WTC11 (cell line): ENCODE measurements at regions not wholly inside any gene's neighbourhood (a gene's known extent, or its start where the extent isn't known, plus 50 kb on each side); places are given as distances from the start of the nearest gene placed in this dataset.

Experiments used
- ATAC-seq: fragments of 200-7000 bp; cut with Tn5 transposase; 2 replicates; pipeline ENCODE4 v1.10.0; 2021; ENCODE audit warnings: mild to moderate bottlenecking, moderate library complexity
- CTCF ChIA-PET: fragments of 300-600 bp; sonication (Branson Sonifier 250); formaldehyde crosslinking; loops from one replicate; lab custom pipeline; 2021; ENCODE audit warnings: antibody characterized with exemption; lab: Charles Lee
- POLR2A ChIA-PET: fragments of 350-600 bp; sonication (Branson Sonifier 250); formaldehyde crosslinking; loops from one replicate; lab custom pipeline; 2021; ENCODE audit warnings: antibody characterized with exemption; lab: Charles Lee
- DNase-seq: peaks from one replicate; pipeline ENCODE4 v3.0.0; 2021; ENCODE audit warnings: low spot score
- H3K27ac Mint-ChIP-seq: 2 replicates; pipeline ENCODE4 v1.8.0; 2021; ENCODE audit warnings: mixed read lengths
- H3K27me3 Mint-ChIP-seq: 2 replicates; pipeline ENCODE4 v1.8.0; 2021; ENCODE audit warnings: low read depth, mild to moderate bottlenecking, moderate library complexity, mixed read lengths
- H3K36me3 Mint-ChIP-seq: 2 replicates; pipeline ENCODE4 v1.8.0; 2021; ENCODE audit warnings: mixed read lengths
- H3K4me1 Mint-ChIP-seq: 2 replicates; pipeline ENCODE4 v1.8.0; 2022; ENCODE audit warnings: mixed read lengths
- H3K4me3 Mint-ChIP-seq: 2 replicates; pipeline ENCODE4 v1.8.0; 2021; ENCODE audit warnings: mild to moderate bottlenecking, moderate library complexity, mixed read lengths
- H3K9me3 Mint-ChIP-seq: 2 replicates; pipeline ENCODE4 v1.8.0; 2021; ENCODE audit warnings: mixed read lengths
- CBFB ChIP-seq: sonication (generic); formaldehyde crosslinking; IDR thresholded peaks from 2 replicates; pipeline ENCODE4 v1.8.1; 2022; ENCODE audit warnings: mild to moderate bottlenecking, low read depth, missing genetic modification reagents
- CREB1 ChIP-seq: sonication (generic); formaldehyde crosslinking; IDR thresholded peaks from 2 replicates; pipeline ENCODE4 v1.8.0; 2023; ENCODE audit warnings: mild to moderate bottlenecking, missing genetic modification reagents
- HMGA2 ChIP-seq: fragments of 250-450 bp; sonication (Bioruptor Pico); IDR thresholded peaks from 2 replicates; pipeline ENCODE4 v1.4.0; 2021; ENCODE audit warnings: mild to moderate bottlenecking, moderate library complexity
- SMAD3 ChIP-seq: sonication (generic); formaldehyde crosslinking; IDR thresholded peaks from 2 replicates; pipeline ENCODE4 v1.8.0; 2022; ENCODE audit warnings: missing genetic modification reagents, mild to moderate bottlenecking, borderline replicate concordance
- SOX15 ChIP-seq: fragments of 250-450 bp; sonication (Bioruptor Pico); IDR thresholded peaks from 2 replicates; pipeline ENCODE4 v1.9.0; 2021; ENCODE audit warnings: mild to moderate bottlenecking
- SP1 ChIP-seq: sonication (generic); formaldehyde crosslinking; conservative IDR thresholded peaks from 2 replicates; pipeline ENCODE4 v1.8.1; 2022; ENCODE audit warnings: missing genetic modification reagents
- TCF7 ChIP-seq: sonication (generic); formaldehyde crosslinking; IDR thresholded peaks from 2 replicates; pipeline ENCODE4 v1.8.0; 2022; ENCODE audit warnings: mild to moderate bottlenecking, low read depth, missing genetic modification reagents, moderate library complexity
- TP53 ChIP-seq: sonication (generic); formaldehyde crosslinking; IDR thresholded peaks from 2 replicates; pipeline ENCODE4 v1.8.1; 2023; ENCODE audit warnings: mild to moderate bottlenecking, missing genetic modification reagents
- ZNF423 ChIP-seq: fragments of 250-450 bp; sonication (Bioruptor Pico); IDR thresholded peaks from 2 replicates; pipeline ENCODE4 v2.1.2; 2022; ENCODE audit warnings: mild to moderate bottlenecking, moderate library complexity
- TF ChIP-seq, protein P1 (sequence below): sonication (generic); formaldehyde crosslinking; IDR thresholded peaks from 2 replicates; pipeline ENCODE4 v1.8.0; 2023; ENCODE audit warnings: missing genetic modification reagents
- TF ChIP-seq, protein P2 (sequence below): sonication (generic); formaldehyde crosslinking; IDR thresholded peaks from 2 replicates; pipeline ENCODE4 v1.8.0; 2022; ENCODE audit warnings: mild to moderate bottlenecking, missing genetic modification reagents
- TF ChIP-seq, protein P3 (sequence below): sonication (generic); formaldehyde crosslinking; IDR thresholded peaks from 2 replicates; pipeline ENCODE4 v1.8.1; 2022; ENCODE audit warnings: mild to moderate bottlenecking, moderate library complexity, missing genetic modification reagents
- TF ChIP-seq, protein P4 (sequence below): sonication (generic); formaldehyde crosslinking; IDR thresholded peaks from 2 replicates; pipeline ENCODE4 v1.8.1; 2022; ENCODE audit warnings: missing genetic modification reagents, borderline replicate concordance
- TF ChIP-seq, protein P5 (sequence below): sonication (generic); formaldehyde crosslinking; IDR thresholded peaks from 2 replicates; pipeline ENCODE4 v1.8.1; 2023; ENCODE audit warnings: mild to moderate bottlenecking, missing genetic modification reagents, borderline replicate concordance
- TF ChIP-seq, protein P6 (sequence below): fragments of 250-450 bp; sonication (Bioruptor Pico); conservative IDR thresholded peaks from 2 replicates; pipeline ENCODE4 v1.9.0; 2021; ENCODE audit warnings: mild to moderate bottlenecking
- TF ChIP-seq, protein P7 (sequence below): fragments of 250-450 bp; sonication (Bioruptor Pico); IDR thresholded peaks from 2 replicates; pipeline ENCODE4 v1.9.0; 2021; ENCODE audit warnings: mild to moderate bottlenecking

DNA sequence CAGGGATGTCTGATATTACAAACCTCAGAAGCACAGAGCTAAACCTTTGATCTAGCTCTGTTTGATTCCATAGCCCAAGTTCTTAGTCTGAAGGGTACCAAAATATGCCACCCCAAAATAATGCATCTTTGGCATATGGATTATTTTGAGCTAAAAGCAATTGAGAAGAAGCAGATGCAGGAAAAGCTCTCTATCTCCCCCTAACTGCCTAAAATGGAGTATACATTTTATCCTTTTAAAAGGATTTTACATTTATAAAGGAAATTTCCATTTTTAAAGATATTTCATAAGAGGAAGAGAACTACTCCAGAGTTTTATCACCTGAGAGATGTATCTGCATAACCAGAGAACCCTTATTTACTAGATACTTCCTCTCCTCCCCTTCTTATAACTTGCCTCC lies 158.7 kb downstream of the ZNF674 start:
- H3K27me3 Mint-ChIP-seq: no peaks in the 10 kb centered on the region
- H3K4me3 Mint-ChIP-seq: no peak overlapping the region
- no peak overlapping the region for H3K27ac Mint-ChIP-seq
- DNase-seq (no peak), ATAC-seq (no peak)
- ChIA-PET CTCF (interaction anchor here (1.4 kb wide), 1 partner anchor 22 kb away, joined by 7 read pairs; no protein-coding TSS in a partner anchor), POLR2A (no interaction called here)
- H3K9me3 Mint-ChIP-seq: peaks cover 26% of the 10 kb centered on the region
- H3K4me1 Mint-ChIP-seq: peaks cover 7% of the 10 kb centered on the region; the same call in 1 of the 2 replicates
- TF ChIP-seq, protein P1, sequence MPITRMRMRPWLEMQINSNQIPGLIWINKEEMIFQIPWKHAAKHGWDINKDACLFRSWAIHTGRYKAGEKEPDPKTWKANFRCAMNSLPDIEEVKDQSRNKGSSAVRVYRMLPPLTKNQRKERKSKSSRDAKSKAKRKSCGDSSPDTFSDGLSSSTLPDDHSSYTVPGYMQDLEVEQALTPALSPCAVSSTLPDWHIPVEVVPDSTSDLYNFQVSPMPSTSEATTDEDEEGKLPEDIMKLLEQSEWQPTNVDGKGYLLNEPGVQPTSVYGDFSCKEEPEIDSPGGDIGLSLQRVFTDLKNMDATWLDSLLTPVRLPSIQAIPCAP: no peak
- TF ChIP-seq, protein P2, sequence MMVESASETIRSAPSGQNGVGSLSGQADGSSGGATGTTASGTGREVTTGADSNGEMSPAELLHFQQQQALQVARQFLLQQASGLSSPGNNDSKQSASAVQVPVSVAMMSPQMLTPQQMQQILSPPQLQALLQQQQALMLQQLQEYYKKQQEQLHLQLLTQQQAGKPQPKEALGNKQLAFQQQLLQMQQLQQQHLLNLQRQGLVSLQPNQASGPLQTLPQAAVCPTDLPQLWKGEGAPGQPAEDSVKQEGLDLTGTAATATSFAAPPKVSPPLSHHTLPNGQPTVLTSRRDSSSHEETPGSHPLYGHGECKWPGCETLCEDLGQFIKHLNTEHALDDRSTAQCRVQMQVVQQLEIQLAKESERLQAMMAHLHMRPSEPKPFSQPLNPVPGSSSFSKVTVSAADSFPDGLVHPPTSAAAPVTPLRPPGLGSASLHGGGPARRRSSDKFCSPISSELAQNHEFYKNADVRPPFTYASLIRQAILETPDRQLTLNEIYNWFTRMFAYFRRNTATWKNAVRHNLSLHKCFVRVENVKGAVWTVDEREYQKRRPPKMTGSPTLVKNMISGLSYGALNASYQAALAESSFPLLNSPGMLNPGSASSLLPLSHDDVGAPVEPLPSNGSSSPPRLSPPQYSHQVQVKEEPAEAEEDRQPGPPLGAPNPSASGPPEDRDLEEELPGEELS: no peak
- TF ChIP-seq, protein P3, sequence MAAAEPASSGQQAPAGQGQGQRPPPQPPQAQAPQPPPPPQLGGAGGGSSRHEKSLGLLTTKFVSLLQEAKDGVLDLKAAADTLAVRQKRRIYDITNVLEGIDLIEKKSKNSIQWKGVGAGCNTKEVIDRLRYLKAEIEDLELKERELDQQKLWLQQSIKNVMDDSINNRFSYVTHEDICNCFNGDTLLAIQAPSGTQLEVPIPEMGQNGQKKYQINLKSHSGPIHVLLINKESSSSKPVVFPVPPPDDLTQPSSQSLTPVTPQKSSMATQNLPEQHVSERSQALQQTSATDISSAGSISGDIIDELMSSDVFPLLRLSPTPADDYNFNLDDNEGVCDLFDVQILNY: no peak
- TF ChIP-seq TP53 (no peak), SOX15 (no peak), SMAD3 (CRISPR knock-in tag) (no peak)
- TF ChIP-seq, protein P4, sequence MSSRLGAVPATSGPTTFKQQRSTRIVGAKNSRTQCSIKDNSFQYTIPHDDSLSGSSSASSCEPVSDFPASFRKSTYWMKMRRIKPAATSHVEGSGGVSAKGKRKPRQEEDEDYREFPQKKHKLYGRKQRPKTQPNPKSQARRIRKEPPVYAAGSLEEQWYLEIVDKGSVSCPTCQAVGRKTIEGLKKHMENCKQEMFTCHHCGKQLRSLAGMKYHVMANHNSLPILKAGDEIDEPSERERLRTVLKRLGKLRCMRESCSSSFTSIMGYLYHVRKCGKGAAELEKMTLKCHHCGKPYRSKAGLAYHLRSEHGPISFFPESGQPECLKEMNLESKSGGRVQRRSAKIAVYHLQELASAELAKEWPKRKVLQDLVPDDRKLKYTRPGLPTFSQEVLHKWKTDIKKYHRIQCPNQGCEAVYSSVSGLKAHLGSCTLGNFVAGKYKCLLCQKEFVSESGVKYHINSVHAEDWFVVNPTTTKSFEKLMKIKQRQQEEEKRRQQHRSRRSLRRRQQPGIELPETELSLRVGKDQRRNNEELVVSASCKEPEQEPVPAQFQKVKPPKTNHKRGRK (CRISPR knock-in tag): no peak
- peaks cover 15% of the 10 kb centered on the region for H3K36me3 Mint-ChIP-seq

DNA sequence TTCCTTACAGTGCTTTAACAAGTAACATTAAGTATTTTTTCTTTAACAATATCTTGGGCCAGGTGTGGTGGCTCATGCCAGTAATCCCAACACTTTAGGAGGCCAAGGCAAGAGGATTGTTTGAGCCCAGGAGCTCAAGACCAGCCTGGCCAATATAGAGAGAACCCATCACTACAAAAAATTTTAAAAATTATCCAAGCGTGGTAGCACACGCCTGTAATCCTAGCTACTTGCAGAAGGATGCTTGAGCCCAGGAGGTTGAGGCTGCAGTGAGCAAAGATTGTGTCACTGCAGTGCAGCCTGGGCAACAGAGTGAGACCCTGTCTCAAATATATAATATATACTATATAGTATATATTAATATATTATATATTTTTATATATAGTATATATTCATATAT lies 162.2 kb downstream of the ZNF674 start:
- H3K4me1 Mint-ChIP-seq: no peaks in the 10 kb centered on the region
- H3K27me3 Mint-ChIP-seq: no peaks in the 10 kb centered on the region
- POLR2A ChIA-PET: no interaction called here
- peaks cover 20% of the 10 kb centered on the region for H3K9me3 Mint-ChIP-seq
- TF ChIP-seq TCF7 (no peak), HMGA2 (CRISPR knock-in tag) (peak; percentile 16; the same call in 1 of the 2 replicates)
- TF ChIP-seq, protein P5, sequence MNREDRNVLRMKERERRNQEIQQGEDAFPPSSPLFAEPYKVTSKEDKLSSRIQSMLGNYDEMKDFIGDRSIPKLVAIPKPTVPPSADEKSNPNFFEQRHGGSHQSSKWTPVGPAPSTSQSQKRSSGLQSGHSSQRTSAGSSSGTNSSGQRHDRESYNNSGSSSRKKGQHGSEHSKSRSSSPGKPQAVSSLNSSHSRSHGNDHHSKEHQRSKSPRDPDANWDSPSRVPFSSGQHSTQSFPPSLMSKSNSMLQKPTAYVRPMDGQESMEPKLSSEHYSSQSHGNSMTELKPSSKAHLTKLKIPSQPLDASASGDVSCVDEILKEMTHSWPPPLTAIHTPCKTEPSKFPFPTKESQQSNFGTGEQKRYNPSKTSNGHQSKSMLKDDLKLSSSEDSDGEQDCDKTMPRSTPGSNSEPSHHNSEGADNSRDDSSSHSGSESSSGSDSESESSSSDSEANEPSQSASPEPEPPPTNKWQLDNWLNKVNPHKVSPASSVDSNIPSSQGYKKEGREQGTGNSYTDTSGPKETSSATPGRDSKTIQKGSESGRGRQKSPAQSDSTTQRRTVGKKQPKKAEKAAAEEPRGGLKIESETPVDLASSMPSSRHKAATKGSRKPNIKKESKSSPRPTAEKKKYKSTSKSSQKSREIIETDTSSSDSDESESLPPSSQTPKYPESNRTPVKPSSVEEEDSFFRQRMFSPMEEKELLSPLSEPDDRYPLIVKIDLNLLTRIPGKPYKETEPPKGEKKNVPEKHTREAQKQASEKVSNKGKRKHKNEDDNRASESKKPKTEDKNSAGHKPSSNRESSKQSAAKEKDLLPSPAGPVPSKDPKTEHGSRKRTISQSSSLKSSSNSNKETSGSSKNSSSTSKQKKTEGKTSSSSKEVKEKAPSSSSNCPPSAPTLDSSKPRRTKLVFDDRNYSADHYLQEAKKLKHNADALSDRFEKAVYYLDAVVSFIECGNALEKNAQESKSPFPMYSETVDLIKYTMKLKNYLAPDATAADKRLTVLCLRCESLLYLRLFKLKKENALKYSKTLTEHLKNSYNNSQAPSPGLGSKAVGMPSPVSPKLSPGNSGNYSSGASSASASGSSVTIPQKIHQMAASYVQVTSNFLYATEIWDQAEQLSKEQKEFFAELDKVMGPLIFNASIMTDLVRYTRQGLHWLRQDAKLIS (CRISPR knock-in tag): no peak
- ATAC-seq (no peak), DNase-seq (no peak)
- H3K36me3 Mint-ChIP-seq: 0 out of 2 replicates have a peak, but pooled peaks cover 3% of the 10 kb centered on the region
- CTCF ChIA-PET: interaction anchor here (0.9 kb wide), 1 partner anchor 26 kb away, joined by 5 read pairs; no protein-coding TSS in a partner anchor
- H3K27ac Mint-ChIP-seq: no peak overlapping the region
- no peak overlapping the region for H3K4me3 Mint-ChIP-seq

DNA sequence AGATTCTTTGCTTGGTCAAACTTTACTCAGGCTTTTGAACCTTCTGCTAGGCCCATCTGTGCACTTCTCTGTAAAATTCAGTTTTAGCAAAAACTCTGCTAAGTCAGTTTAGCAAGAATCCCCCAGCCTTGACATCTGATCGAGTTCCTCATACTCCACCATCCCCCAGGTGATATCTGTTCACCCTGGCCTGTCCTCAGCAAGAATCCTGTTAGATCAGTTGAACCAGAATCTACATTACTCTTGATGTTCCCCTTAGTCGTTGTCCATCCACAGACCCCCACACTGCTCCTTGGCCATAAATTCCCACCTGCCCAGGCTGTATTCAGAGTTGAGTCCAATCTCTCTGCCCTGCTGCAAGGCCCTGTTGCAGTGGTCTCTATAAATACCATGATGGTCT lies 162.6 kb downstream of the ZNF674 start:
- Mint-ChIP-seq H3K4me1 (no peaks in the 10 kb centered on the region), H3K27ac (no peak overlapping the region), H3K36me3 (0 out of 2 replicates have a peak, but pooled peaks cover 3% of the 10 kb centered on the region), H3K9me3 (peaks cover 20% of the 10 kb centered on the region), H3K27me3 (no peaks in the 10 kb centered on the region), H3K4me3 (no peak overlapping the region)
- TF ChIP-seq SP1 (CRISPR knock-in tag): no peak
- no peak for TF ChIP-seq CBFB
- no peak for TF ChIP-seq CREB1 (CRISPR knock-in tag)
- TF ChIP-seq, protein P6, sequence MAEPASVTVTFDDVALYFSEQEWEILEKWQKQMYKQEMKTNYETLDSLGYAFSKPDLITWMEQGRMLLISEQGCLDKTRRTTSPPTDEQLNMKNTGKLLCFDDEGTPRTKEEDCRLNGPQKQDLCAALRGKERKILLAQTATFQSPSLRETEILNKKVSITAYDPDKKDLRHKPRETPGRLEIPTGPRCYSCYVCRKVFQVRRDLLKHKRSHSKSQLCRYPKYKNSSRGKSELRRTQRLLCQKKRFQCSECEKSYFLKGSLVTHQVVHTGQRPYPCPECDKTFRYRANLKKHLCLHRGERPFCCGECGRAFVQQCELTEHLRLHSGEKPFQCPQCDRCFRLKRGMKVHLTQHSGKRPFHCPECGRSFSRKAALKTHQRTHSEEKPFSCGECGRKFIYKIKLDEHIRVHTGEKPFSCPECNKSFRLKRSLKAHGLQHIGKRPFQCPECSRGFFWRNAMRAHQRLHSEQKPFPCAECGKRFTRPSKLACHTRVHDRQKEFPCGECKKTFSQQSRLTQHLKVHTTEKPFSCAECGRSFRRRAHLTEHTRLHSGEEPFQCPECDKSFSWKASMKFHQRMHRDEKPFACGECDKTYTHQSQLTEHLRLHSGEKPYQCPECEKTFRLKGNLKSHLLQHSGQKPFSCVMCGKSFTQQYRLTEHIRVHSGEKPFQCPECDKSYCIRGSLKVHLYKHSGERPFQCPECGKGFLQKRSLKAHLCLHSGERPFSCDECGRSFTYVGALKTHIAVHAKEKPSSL: no peak
- no peak for TF ChIP-seq TP53
- TF ChIP-seq, protein P7, sequence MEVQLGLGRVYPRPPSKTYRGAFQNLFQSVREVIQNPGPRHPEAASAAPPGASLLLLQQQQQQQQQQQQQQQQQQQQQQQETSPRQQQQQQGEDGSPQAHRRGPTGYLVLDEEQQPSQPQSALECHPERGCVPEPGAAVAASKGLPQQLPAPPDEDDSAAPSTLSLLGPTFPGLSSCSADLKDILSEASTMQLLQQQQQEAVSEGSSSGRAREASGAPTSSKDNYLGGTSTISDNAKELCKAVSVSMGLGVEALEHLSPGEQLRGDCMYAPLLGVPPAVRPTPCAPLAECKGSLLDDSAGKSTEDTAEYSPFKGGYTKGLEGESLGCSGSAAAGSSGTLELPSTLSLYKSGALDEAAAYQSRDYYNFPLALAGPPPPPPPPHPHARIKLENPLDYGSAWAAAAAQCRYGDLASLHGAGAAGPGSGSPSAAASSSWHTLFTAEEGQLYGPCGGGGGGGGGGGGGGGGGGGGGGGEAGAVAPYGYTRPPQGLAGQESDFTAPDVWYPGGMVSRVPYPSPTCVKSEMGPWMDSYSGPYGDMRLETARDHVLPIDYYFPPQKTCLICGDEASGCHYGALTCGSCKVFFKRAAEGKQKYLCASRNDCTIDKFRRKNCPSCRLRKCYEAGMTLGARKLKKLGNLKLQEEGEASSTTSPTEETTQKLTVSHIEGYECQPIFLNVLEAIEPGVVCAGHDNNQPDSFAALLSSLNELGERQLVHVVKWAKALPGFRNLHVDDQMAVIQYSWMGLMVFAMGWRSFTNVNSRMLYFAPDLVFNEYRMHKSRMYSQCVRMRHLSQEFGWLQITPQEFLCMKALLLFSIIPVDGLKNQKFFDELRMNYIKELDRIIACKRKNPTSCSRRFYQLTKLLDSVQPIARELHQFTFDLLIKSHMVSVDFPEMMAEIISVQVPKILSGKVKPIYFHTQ: no peak
- TF ChIP-seq ZNF423 (CRISPR knock-in tag): no peak
- CTCF ChIA-PET: interaction anchor here (0.9 kb wide), 1 partner anchor 26 kb away, joined by 5 read pairs; no protein-coding TSS in a partner anchor
- no peak for DNase-seq
- POLR2A ChIA-PET: no interaction called here
- ATAC-seq: no peak
